Body of pancreas (tissue), 4 donors: ENCODE measurements at regions not wholly inside any gene's neighbourhood (a gene's known extent, or its start where the extent isn't known, plus 50 kb on each side); places are given as distances from the start of the nearest gene placed in this dataset.
A peak's percentile ranks its signal among the peaks of the same experiment; 100 is the strongest.

Source experiments
- ATAC-seq: fragments of 150-250 bp; one replicate; pipeline ENCODE4 v1.9.1; 2016
- DNase-seq, 4 donors: peaks; one replicate each; pipeline ENCODE4 v3.0.0-alpha.2; 2019
- H3K27ac ChIP-seq, 4 donors: fragments of 200-600 bp; sonication (generic); 1 replicate in 3 of 4; 2 replicates in 1 of 4; pipeline versions ENCODE4 v1.5.1 to v1.6.1; 2016 to 2019; ENCODE audit warnings: mild to moderate bottlenecking in 1 of 4, mixed read lengths in 1 of 4, moderate library complexity in 1 of 4
- H3K27me3 ChIP-seq, 2 donors: fragments of 200-600 bp; sonication (generic); one replicate each; pipeline ENCODE4 v1.6.0; 2016; ENCODE audit warnings: mild to moderate bottlenecking in 1 of 2
- H3K36me3 ChIP-seq, 2 donors: fragments of 200-600 bp; sonication (generic); replicated peaks in 1 of 2; 2 replicates each; pipeline ENCODE4 v1.5.1; 2016; ENCODE audit warnings: low read depth in 2 of 2; ENCODE audit not compliant: insufficient read depth in 1 of 2
- H3K4me1 ChIP-seq: fragments of 200-600 bp; sonication (generic); one replicate; pipeline ENCODE4 v1.6.0; 2016
- H3K4me3 ChIP-seq, 2 donors: fragments of 200-600 bp; sonication (generic); 1 replicate in 1 of 2; 2 replicates in 1 of 2; pipeline ENCODE4 v1.5.1; 2016 to 2019
- H3K9me3 ChIP-seq, 3 donors: fragments of 200-600 bp; sonication (generic); 1 replicate in 2 of 3; 2 replicates in 1 of 3; pipeline ENCODE4 v1.5.1; 2016
- CTCF ChIP-seq, 7 experiments: fragments of 450-650 bp in 4 of 7; fragments of 200-600 bp in 3 of 7; sonication (generic) in 3 of 7; IDR thresholded peaks; one replicate each; pipeline ENCODE4 v1.5.1; 2016 to 2019; ENCODE audit warnings: antibody characterized with exemption in 7 of 7
- POLR2A ChIP-seq, 3 donors: fragments of 450-650 bp; IDR thresholded peaks; one replicate each; pipeline ENCODE4 v1.6.1; 2016; ENCODE audit warnings: antibody characterized with exemption in 3 of 3, mild to moderate bottlenecking in 2 of 3
- WGBS, 2 donors: methylation state at CpG; one replicate each; pipeline ENCODE4 v1.1.5; 2017; 5-methylcytosine and 5-hydroxymethylcytosine counted together
- intact Hi-C: fragments of 100-400 bp; cut with DNase I; formaldehyde crosslinking; loops from one replicate; pipeline ENCODE4 v1.15.1; 2023

DNA sequence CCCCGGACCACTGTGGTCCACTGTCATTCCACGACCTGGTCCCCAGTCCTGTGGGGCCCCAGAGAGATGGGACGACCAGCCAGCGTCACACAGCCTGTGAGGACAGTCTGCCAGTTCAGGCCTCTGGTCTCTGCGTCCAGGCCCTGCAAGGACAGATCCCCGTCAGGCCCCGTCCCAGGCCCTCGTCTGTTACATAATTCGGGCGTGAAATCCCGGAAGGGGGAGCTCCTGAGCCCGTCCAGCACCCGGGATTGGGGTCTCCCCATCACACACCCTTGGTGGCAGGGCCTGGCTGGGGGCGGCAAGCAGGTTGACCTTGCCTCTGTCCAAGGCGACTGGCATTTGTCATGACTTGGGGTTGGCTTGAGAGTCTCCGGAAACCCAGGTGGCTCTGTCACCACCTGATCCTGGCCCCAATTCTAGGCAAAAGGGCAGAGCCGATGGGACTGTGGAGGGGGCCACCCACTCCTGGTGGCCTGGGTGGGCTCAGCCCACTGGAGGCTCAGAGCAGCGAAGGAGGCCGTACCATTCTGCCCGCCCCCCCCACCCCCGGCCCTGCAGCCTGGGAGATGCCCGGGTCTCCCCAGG is 73.8 kb upstream of the GATA5 start:
- H3K9me3 ChIP-seq = no peaks in the 10 kb centered on the region
- 54 to 78% methylated on average over 8 to 21 of the region's 22 CpGs for WGBS, 2 donors
- no peak overlapping the region for H3K4me3 ChIP-seq
- no peaks in the 10 kb centered on the region for H3K36me3 ChIP-seq
- H3K27ac ChIP-seq = no peak overlapping the region
- peaks cover 0 to 19% of the 10 kb centered on the region in 2 donors for H3K27me3 ChIP-seq
- TF ChIP-seq POLR2A (IDR thresholded peaks at IDR 0.05) = no peak
- no peak for TF ChIP-seq CTCF (IDR thresholded peaks at IDR 0.05)
- H3K4me1 ChIP-seq = peaks cover 12% of the 10 kb centered on the region
- DNase-seq = no peak
- intact Hi-C loops = no loop called here
- no peak for ATAC-seq

GRCh38 chr20:62550087-62550632 is 74.4 kb upstream of the GATA5 start:
- Histone ChIP-seq H3K36me3 (no peaks in the 10 kb centered on the region), H3K9me3 (no peaks in the 10 kb centered on the region), H3K4me3 (no peak overlapping the region), H3K27ac (no peak overlapping the region), H3K4me1 (peaks cover 12% of the 10 kb centered on the region), H3K27me3 (peaks cover 0 to 19% of the 10 kb centered on the region in 2 donors)
- ATAC-seq (no peak), DNase-seq (no peak)
- TF ChIP-seq POLR2A (IDR thresholded peaks at IDR 0.05) (no peak), CTCF (IDR thresholded peaks at IDR 0.05) (no peak)
- WGBS, 2 donors = 0 to 11% methylated on average over 8 to 28 of the region's 32 CpGs
- intact Hi-C loops = no loop called here

- ATAC-seq (no peak), DNase-seq (no peak)
- peaks cover 0 to 19% of the 10 kb centered on the region in 2 donors for H3K27me3 ChIP-seq
- no peaks in the 10 kb centered on the region for H3K36me3 ChIP-seq
- no peak for TF ChIP-seq POLR2A (IDR thresholded peaks at IDR 0.05)
- no peak for TF ChIP-seq CTCF (IDR thresholded peaks at IDR 0.05)
- intact Hi-C loops = no loop called here
- peaks cover 12% of the 10 kb centered on the region for H3K4me1 ChIP-seq
- H3K27ac ChIP-seq = no peak overlapping the region
- WGBS, 2 donors = 13 to 40% methylated on average over 16 to 45 of the region's 47 CpGs
- H3K9me3 ChIP-seq = no peaks in the 10 kb centered on the region
- H3K4me3 ChIP-seq = no peak overlapping the region
These were observed 75.9 kb upstream of the GATA5 start for GRCh38 chr20:62551407-62552323.

GRCh38 chr20:62552613-62553012 is 76.8 kb upstream of the GATA5 start:
- ATAC-seq = peak; percentile 26
- peaks cover 0 to 19% of the 10 kb centered on the region in 2 donors for H3K27me3 ChIP-seq

More at GRCh38 chr20:62552613-62553012, 76.8 kb upstream of the GATA5 start:
- intact Hi-C loops = no loop called here
- DNase-seq = no peak
- Histone ChIP-seq H3K27ac (no peak overlapping the region), H3K4me3 (no peak overlapping the region), H3K9me3 (no peaks in the 10 kb centered on the region), H3K4me1 (peaks cover 12% of the 10 kb centered on the region), H3K36me3 (no peaks in the 10 kb centered on the region)
- no peak for TF ChIP-seq CTCF (IDR thresholded peaks at IDR 0.05)
- no peak for TF ChIP-seq POLR2A (IDR thresholded peaks at IDR 0.05)
- 41 to 42% methylated on average over 13 to 14 of the region's 14 CpGs for WGBS, 2 donors
